ENCODE measurements at regions not wholly inside any gene's neighbourhood (a gene's known extent, or its start where the extent isn't known, plus 50 kb on each side); places are given as distances from the start of the nearest gene placed in this dataset.

GRCh38 chr2:126503476-126503875 is 152.5 kb upstream of the GYPC start:
- H3K9me3 ChIP-seq (ENCODE audit: insufficient read depth, low read length) = no peaks in the 10 kb centered on the region
- H3K4me3 ChIP-seq (ENCODE audit: low read length) = no peak overlapping the region
- TF ChIP-seq EZH2phosphoT487 (IDR thresholded peaks at IDR 0.05; ENCODE audit: low read depth) (no peak), CTCF (IDR thresholded peaks at IDR 0.05; ENCODE audit: low read depth, low read length) (no peak)
- H3K79me2 ChIP-seq (ENCODE audit: low read length) = no peaks in the 10 kb centered on the region
- H3K36me3 ChIP-seq (replicated peaks; ENCODE audit: low read depth, low read length) = no peaks in the 10 kb centered on the region
- H4K20me1 ChIP-seq (ENCODE audit: insufficient read depth, low read length) = no peaks in the 10 kb centered on the region
- H3K27me3 ChIP-seq (ENCODE audit: low read depth, low read length) = no peaks in the 10 kb centered on the region
- H3K4me2 ChIP-seq (ENCODE audit: low read length) = no peak overlapping the region
- peaks cover 8% of the 10 kb centered on the region for H3K4me1 ChIP-seq (ENCODE audit: low read length)
- H3K27ac ChIP-seq (ENCODE audit: low read length) = no peak overlapping the region
- H2AFZ ChIP-seq (ENCODE audit: low read depth, low read length) = no peak overlapping the region
- no peak overlapping the region for H3K9ac ChIP-seq (ENCODE audit: low read length)

- no peak overlapping the region for H3K27ac ChIP-seq (ENCODE audit: low read length)
- no peak for TF ChIP-seq CTCF (IDR thresholded peaks at IDR 0.05; ENCODE audit: low read depth, low read length)
- no peak for TF ChIP-seq EZH2phosphoT487 (IDR thresholded peaks at IDR 0.05; ENCODE audit: low read depth)
- no peaks in the 10 kb centered on the region for H3K79me2 ChIP-seq (ENCODE audit: low read length)
- H3K27me3 ChIP-seq (ENCODE audit: low read depth, low read length) = no peaks in the 10 kb centered on the region
- no peak overlapping the region for H2AFZ ChIP-seq (ENCODE audit: low read depth, low read length)
- no peak overlapping the region for H3K4me2 ChIP-seq (ENCODE audit: low read length)
- no peaks in the 10 kb centered on the region for H4K20me1 ChIP-seq (ENCODE audit: insufficient read depth, low read length)
- no peaks in the 10 kb centered on the region for H3K9me3 ChIP-seq (ENCODE audit: insufficient read depth, low read length)
- H3K4me3 ChIP-seq (ENCODE audit: low read length) = no peak overlapping the region
- H3K9ac ChIP-seq (ENCODE audit: low read length) = no peak overlapping the region
- no peaks in the 10 kb centered on the region for H3K36me3 ChIP-seq (replicated peaks; ENCODE audit: low read depth, low read length)
- H3K4me1 ChIP-seq (ENCODE audit: low read length) = peaks cover 8% of the 10 kb centered on the region
These were observed 151.0 kb upstream of the GYPC start for GRCh38 chr2:126504949-126505348.

GRCh38 chr2:126506786-126507185 is 149.2 kb upstream of the GYPC start:
- Histone ChIP-seq H3K4me1 (ENCODE audit: low read length) (peaks cover 8% of the 10 kb centered on the region), H3K4me3 (ENCODE audit: low read length) (no peak overlapping the region), H3K27me3 (ENCODE audit: low read depth, low read length) (no peaks in the 10 kb centered on the region), H4K20me1 (ENCODE audit: insufficient read depth, low read length) (no peaks in the 10 kb centered on the region), H2AFZ (ENCODE audit: low read depth, low read length) (0 out of 2 replicates have a peak overlapping the region, but pooled peaks have one; percentile 77), H3K4me2 (ENCODE audit: low read length) (no peak overlapping the region; the same call in 1 of the 2 replicates), H3K36me3 (replicated peaks; ENCODE audit: low read depth, low read length) (no peaks in the 10 kb centered on the region), H3K9ac (ENCODE audit: low read length) (no peak overlapping the region), H3K27ac (ENCODE audit: low read length) (no peak overlapping the region), H3K9me3 (ENCODE audit: insufficient read depth, low read length) (no peaks in the 10 kb centered on the region), H3K79me2 (ENCODE audit: low read length) (no peaks in the 10 kb centered on the region)
- no peak for TF ChIP-seq CTCF (IDR thresholded peaks at IDR 0.05; ENCODE audit: low read depth, low read length)
- TF ChIP-seq EZH2phosphoT487 (IDR thresholded peaks at IDR 0.05; ENCODE audit: low read depth) = no peak

- H3K4me2 ChIP-seq (ENCODE audit: low read length) = peak overlapping the region; percentile 18
These were observed 148.5 kb upstream of the GYPC start for GRCh38 chr2:126507425-126507911.

More at GRCh38 chr2:126507425-126507911, 148.5 kb upstream of the GYPC start:
- H3K36me3 ChIP-seq (replicated peaks; ENCODE audit: low read depth, low read length) = no peaks in the 10 kb centered on the region
- no peaks in the 10 kb centered on the region for H4K20me1 ChIP-seq (ENCODE audit: insufficient read depth, low read length)
- no peak overlapping the region for H3K27ac ChIP-seq (ENCODE audit: low read length)
- no peak overlapping the region for H3K9ac ChIP-seq (ENCODE audit: low read length)
- H3K4me1 ChIP-seq (ENCODE audit: low read length) = peaks cover 8% of the 10 kb centered on the region
- H3K27me3 ChIP-seq (ENCODE audit: low read depth, low read length) = no peaks in the 10 kb centered on the region
- TF ChIP-seq CTCF (IDR thresholded peaks at IDR 0.05; ENCODE audit: low read depth, low read length) (no peak), EZH2phosphoT487 (IDR thresholded peaks at IDR 0.05; ENCODE audit: low read depth) (no peak)
- no peaks in the 10 kb centered on the region for H3K79me2 ChIP-seq (ENCODE audit: low read length)
- H3K9me3 ChIP-seq (ENCODE audit: insufficient read depth, low read length) = no peaks in the 10 kb centered on the region
- no peak overlapping the region for H3K4me3 ChIP-seq (ENCODE audit: low read length)
- H2AFZ ChIP-seq (ENCODE audit: low read depth, low read length) = peak overlapping the region; percentile 77; the same call in 1 of the 2 replicates
